DND-41 (cell line): ENCODE measurements at regions not wholly inside any gene's neighbourhood (a gene's known extent, or its start where the extent isn't known, plus 50 kb on each side); places are given as distances from the start of the nearest gene placed in this dataset.

Experiments used
- EZH2 ChIP-seq: IDR thresholded peaks from 3 replicates; pipeline ENCODE4 v1.6.1; 2012; ENCODE audit warnings: borderline replicate concordance, low read depth, mild to moderate bottlenecking, moderate library complexity, low read length, inconsistent platforms; ENCODE audit not compliant: severe bottlenecking
- TF ChIP-seq, protein P1 (sequence below): IDR thresholded peaks from 2 replicates; pipeline ENCODE4 v1.5.1; 2012; ENCODE audit warnings: borderline replicate concordance, low read length, moderate library complexity, mild to moderate bottlenecking; ENCODE audit not compliant: poor library complexity, severe bottlenecking; ENCODE audit errors: extremely low read depth

DNA sequence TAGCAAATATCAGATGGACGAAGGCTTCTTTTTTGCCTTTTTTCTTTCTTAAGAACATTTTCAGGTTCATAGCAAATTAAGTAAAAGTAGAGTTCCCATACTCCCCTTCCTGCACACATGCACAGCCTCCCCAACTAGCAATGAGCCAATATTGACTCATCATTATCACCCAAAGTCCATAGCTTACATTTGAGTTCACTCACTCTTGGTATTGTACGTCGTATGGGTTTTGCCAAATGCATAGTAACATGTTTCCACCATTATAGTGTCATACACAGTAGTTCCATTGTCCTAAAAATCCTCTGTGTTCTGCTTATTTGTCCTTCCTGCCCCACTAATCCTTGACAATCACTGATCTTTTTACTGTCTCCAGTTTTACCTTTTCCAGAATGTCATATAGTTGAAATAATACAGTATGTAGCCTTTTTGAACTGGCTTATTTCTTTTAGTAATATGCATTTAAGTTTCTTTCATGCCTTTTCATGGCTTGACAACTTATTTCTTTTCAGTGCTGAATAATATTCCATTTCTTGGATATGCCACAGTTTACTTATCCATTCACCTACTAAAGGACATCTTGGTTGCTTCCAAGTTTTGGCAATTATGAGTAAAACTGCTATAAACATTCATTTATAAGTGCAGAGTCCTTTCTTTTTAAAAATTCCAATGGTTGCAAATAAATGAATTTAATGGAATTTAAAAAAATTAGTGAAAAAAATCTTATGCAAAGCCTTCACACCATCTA, 242.1 kb downstream of the ISL1 start:
- TF ChIP-seq, protein P1, sequence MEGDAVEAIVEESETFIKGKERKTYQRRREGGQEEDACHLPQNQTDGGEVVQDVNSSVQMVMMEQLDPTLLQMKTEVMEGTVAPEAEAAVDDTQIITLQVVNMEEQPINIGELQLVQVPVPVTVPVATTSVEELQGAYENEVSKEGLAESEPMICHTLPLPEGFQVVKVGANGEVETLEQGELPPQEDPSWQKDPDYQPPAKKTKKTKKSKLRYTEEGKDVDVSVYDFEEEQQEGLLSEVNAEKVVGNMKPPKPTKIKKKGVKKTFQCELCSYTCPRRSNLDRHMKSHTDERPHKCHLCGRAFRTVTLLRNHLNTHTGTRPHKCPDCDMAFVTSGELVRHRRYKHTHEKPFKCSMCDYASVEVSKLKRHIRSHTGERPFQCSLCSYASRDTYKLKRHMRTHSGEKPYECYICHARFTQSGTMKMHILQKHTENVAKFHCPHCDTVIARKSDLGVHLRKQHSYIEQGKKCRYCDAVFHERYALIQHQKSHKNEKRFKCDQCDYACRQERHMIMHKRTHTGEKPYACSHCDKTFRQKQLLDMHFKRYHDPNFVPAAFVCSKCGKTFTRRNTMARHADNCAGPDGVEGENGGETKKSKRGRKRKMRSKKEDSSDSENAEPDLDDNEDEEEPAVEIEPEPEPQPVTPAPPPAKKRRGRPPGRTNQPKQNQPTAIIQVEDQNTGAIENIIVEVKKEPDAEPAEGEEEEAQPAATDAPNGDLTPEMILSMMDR, result no peak
- no peak for TF ChIP-seq EZH2
